NCI-H1436 (cell line): ENCODE measurements at regions not wholly inside any gene's neighbourhood (a gene's known extent, or its start where the extent isn't known, plus 50 kb on each side); places are given as distances from the start of the nearest gene placed in this dataset.
"Not testable (repeated sequence)": the region's sequence is repeated elsewhere in the genome, so short reads cannot be mapped to it uniquely, and the experiment has no call there.

Experiments used
- DNase-seq: peaks from one replicate; lab custom pipeline; 2025; lab: John Stamatoyannopoulos, UW

- no peak for DNase-seq
These were observed 302.7 kb upstream of the ADGRL3 start for GRCh38 chr4:60897415-60897814.

DNA sequence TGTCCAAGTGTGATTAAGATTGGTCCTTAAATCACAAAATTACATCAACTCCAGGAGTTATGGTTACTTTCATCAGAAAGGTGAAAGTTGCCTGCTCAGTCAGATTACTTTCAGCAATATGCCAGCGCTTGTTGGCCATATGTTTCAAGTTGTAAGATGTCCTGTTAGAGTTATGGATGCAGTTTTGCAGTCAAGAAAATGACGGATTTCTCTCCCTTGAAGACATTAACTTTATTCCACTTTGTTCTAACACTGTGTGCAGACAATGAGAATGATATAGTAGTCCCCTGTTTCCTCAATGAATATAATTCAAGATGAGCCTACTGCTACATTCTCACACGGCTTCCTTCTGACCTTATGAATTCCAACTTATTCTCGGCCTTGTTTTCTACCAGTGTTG lies 295.0 kb upstream of the ADGRL3 start:
- no peak for DNase-seq

- DNase-seq = no peak
These were observed 289.0 kb upstream of the ADGRL3 start for GRCh38 chr4:60911127-60911526.

GRCh38 chr4:60913002-60913401 lies 287.1 kb upstream of the ADGRL3 start:
- DNase-seq = no peak

DNA sequence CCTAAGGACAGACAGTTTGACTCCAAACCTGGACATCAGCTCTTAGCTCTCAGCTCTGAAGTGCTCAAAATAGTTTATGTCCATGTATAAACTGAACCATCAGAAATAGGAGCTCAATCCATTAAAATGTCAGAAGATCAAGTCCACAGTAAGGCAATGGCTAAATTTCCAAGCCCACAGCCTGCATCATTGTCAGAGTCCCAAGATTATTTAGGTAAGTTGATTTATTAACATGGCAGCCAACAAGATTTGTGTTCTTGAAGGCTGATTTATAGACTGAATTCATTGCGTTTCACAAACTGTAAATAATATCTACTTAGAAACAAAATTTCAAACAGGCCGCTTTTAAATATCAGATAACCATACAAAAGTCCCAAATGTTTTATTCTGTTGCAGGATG lies 286.5 kb upstream of the ADGRL3 start:
- no peak for DNase-seq

GRCh38 chr4:60921735-60922134 lies 278.4 kb upstream of the ADGRL3 start:
- DNase-seq = not testable (repeated sequence)

DNA sequence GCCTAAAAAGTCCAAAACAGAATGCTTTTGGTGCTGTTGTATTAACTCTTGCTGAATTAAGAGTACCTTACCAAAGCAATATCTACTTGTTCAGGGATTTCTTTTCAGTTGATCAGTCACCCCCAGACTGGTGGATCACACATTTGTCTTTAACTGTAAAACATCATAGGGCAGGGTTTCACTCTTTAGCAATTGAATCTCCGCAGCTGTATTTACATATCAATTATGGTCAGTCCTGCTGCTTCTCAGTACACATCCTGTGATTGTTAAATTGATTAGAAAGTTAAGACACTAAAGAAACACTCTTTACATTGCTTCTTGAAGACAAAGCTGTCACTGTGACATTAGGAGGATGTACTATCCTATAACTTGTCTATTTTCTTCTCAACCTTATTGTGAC lies 277.1 kb upstream of the ADGRL3 start:
- no peak for DNase-seq

DNA sequence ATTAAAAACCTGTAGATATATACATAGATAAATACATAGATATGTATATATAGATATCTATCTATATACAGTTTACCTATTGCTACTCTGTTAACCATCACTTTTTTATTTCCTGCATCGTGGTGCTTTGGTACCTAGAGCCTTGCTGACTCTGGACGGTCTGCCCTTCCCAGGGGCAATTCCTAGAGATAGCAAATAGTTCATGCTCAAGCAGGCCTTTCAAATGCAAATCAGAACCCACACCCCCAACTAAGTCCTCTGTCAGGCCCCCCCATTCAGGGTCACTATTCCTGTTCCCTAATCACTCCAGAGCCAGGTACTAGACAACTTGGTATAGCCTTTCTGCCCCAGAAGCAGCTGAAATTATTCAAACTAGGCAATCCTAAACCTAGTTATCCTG lies 273.5 kb upstream of the ADGRL3 start:
- DNase-seq = no peak

- DNase-seq = no peak
These were observed 269.3 kb upstream of the ADGRL3 start for GRCh38 chr4:60930866-60931265.

GRCh38 chr4:60934566-60935295 lies 265.4 kb upstream of the ADGRL3 start:
- no peak for DNase-seq

- DNase-seq = no peak
These were observed 261.9 kb upstream of the ADGRL3 start for GRCh38 chr4:60938181-60938580.

DNA sequence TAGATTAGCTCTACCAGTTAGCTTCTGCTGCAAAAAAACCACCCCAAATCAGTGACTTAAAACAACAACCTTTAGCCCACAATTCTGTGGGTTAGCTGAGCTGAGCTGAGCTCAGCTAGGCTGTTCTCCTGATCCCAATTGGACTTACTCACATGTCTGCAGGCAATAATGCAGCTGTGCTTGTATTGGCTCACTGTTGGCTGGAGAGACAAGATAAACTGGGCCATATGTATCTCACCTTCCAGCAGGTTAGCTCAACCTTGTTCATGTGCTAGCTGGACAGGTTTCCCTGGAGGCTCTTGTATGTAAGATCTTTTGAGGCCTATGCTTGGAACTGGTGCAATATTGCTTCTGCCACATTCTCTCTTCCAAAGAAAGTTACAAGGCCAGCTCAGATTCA lies 261.5 kb upstream of the ADGRL3 start:
- no peak for DNase-seq

DNA sequence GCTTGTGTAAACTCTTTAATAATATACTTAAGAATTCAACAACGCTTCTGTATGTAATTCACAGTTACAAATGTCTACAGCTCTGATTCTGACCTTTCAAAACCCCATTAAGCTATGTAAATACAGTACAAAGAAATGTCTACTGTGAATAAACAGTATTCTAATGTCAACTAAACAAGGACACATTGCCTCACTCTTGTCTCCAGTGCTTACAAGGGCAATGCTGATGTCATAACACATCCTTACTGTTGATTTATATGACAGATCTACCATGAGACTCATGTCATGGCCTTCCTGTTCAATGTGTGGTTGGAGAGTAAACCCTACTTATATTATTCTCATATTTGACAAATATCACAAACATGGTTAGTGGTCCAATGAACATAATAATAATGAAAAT lies 256.1 kb upstream of the ADGRL3 start:
- no peak for DNase-seq

GRCh38 chr4:60945641-60946040 lies 254.5 kb upstream of the ADGRL3 start:
- DNase-seq = no peak

DNA sequence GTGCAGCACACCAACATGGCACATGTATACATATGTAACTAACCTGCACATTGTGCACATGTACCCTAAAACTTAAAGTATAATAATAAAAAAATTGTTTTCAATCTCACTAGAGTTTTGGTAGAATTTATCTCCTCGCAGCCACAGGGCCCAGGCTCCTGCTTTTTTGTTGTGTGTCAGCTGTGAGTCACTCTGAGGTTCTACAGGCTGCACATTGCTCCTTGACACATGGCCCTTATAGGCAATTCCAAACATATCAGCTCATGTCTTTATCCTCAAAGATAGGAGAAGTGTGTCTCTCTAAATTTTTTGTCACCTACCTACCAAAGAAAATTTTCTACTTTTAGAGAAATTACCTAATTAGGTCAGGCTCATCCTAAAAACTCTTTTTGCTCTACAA lies 252.1 kb upstream of the ADGRL3 start:
- no peak for DNase-seq

- DNase-seq = no peak
These were observed 247.2 kb upstream of the ADGRL3 start for GRCh38 chr4:60952921-60953320.

DNA sequence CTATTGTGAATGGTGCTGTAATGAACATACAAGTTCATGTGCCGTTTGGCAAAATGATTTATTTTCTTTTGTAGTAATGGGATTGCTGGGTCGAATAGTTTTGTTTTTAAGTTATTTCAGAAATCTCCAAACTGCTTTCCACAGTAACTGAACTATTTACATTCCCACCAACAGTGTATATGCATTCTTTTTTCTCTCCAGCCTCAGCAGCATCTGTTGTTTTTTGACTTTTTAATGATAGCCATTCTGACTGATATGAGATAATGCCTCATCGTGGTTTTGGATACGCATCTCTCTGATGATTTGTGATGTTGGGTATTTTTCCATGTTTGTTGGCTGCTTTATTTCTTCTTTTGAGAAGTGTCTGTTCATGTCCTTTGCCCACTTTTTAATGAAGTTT lies 246.3 kb upstream of the ADGRL3 start:
- no peak for DNase-seq

DNA sequence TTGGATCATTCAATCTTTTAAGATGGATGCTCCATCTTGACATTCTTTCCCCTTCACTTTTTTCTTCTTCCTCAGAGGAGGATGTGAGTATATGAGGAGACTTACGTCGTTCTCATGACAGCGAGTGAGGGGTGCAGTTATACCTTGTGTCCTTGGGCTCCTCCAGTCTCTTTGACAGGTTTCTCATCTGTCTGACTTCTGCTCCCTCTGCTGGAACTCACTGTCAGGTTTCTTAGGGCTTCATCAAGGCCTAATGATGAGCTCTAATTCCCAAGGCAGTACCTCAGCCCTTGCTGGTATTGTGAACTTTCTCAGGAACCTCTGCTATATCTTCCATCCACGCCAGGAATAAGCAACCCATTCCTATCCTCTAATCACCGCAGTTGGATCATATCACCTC lies 237.8 kb upstream of the ADGRL3 start:
- DNase-seq = no peak

DNA sequence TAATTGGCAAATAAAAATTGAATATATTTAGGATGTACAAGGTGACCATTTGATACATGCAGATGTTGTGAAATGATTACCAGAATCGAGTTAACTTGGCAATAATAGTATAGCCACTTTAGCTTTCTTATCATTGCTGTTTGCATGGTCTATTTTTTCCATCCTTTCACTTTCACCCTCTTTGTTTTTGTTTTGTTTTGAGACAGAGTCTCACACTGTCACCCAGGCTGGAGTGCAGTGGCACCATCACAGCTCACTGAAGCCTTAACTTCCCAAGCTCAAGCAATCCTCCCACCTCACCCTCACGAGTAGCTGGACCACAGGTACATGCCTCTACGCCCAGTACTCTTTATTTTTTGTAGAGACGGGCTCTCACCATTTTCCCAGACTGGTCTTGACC lies 218.6 kb upstream of the ADGRL3 start:
- no peak for DNase-seq

DNA sequence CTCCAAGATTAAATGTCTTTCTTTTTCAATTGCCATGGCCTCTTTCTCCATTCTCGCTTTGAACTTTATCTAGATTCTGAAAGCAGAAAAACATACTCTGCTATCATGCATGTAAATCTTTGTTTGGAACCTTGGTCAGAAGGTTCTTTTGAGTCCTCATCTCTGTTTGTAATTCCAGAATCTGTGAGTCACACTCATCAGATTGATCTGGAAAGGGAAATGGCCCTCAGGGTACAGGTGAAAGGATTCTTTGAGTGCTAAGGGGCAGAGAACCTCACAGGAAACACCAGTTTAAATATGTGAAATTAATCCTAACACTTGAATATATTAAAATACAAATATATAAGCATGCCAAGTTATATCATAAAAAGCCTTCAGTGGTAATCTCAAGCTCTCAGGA lies 211.0 kb upstream of the ADGRL3 start:
- DNase-seq = no peak

DNA sequence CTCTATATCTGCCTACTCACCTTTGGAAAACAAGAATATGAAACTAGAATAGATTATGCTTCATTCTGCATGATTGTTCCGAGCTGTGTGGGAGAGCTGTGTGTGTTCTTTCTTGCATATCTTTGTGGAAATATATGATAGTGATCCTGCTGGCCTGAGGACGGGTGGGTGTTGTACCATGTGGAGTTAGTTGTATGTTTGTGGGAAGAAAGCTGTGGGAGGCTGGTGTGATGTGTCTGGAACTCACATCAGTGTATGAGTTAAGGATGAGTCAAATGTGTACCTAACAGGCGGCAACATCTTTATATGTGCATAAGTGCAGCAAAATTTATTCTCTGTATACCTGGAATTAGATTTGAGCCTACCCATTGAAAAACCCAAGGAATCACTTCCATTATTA lies 208.1 kb upstream of the ADGRL3 start:
- no peak for DNase-seq

DNA sequence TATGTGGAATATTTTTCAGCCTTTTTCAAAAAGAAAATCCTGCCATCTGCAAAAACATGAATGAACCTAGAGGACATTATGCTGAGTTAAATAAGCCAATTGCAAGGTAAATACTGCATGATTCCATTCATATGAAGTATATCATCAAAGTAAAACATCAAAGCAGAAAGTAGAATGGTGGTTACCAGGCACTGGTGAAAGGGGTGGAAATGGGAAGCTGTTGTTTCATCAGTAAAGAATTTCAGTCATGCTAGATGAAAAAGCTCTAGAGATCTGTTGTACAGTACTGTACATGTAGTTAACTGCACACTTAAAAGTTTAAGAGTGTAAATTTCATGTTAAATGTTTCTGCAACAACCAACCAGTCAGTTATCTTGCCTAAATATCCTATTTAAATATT lies 196.8 kb upstream of the ADGRL3 start:
- DNase-seq = no peak

GRCh38 chr4:61004651-61005170 lies 195.4 kb upstream of the ADGRL3 start:
- DNase-seq = no peak

GRCh38 chr4:61011051-61011450 lies 189.1 kb upstream of the ADGRL3 start:
- DNase-seq = no peak
